H9 (cell line): ENCODE measurements at regions not wholly inside any gene's neighbourhood (a gene's known extent, or its start where the extent isn't known, plus 50 kb on each side); places are given as distances from the start of the nearest gene placed in this dataset.

Source experiments
- DNase-seq: peaks from one replicate; pipeline ENCODE4 v3.0.0-alpha.2; 2017
- H2AFZ ChIP-seq: one replicate; pipeline ENCODE4 v1.6.1; 2013; ENCODE audit warnings: mild to moderate bottlenecking, low read length, control low read depth, moderate library complexity
- H2AK5ac ChIP-seq: 2 replicates; pipeline ENCODE4 v1.6.1; 2013; ENCODE audit warnings: low read length, control low read depth, mixed read lengths; ENCODE audit not compliant: insufficient read length
- H2BK120ac ChIP-seq: one replicate; pipeline ENCODE4 v1.6.1; 2013; ENCODE audit warnings: low read depth, mild to moderate bottlenecking, low read length, control low read depth, inconsistent platforms; ENCODE audit not compliant: poor library complexity, severe bottlenecking
- H2BK12ac ChIP-seq: 2 replicates; pipeline ENCODE4 v1.6.1; 2013; ENCODE audit warnings: low read length, control low read depth, mixed read lengths, low read depth; ENCODE audit not compliant: insufficient read length
- H2BK15ac ChIP-seq: 2 replicates; pipeline ENCODE4 v1.6.1; 2013; ENCODE audit warnings: low read depth, low read length, control low read depth
- H2BK20ac ChIP-seq: one replicate; pipeline ENCODE4 v1.6.1; 2013; ENCODE audit warnings: low read depth, mild to moderate bottlenecking, low read length, control low read depth, inconsistent platforms; ENCODE audit not compliant: poor library complexity, severe bottlenecking
- H2BK5ac ChIP-seq: 2 replicates; pipeline ENCODE4 v1.6.1; 2013; ENCODE audit warnings: low read length, control low read depth, mixed read lengths; ENCODE audit not compliant: insufficient read length
- H3K14ac ChIP-seq: 2 replicates; pipeline ENCODE4 v1.6.1; 2013; ENCODE audit warnings: low read length, control low read depth; ENCODE audit not compliant: insufficient read depth
- H3K18ac ChIP-seq: 2 replicates; pipeline ENCODE4 v1.6.1; 2013; ENCODE audit warnings: low read depth, mild to moderate bottlenecking, mixed read lengths, low read length, control low read depth; ENCODE audit not compliant: insufficient read length
- H3K23ac ChIP-seq: 2 replicates; pipeline ENCODE4 v1.6.1; 2013; ENCODE audit warnings: low read length, control low read depth, mixed read lengths, low read depth; ENCODE audit not compliant: insufficient read length
- H3K23me2 ChIP-seq: 2 replicates; pipeline ENCODE4 v1.6.1; 2013; ENCODE audit warnings: low read depth, mild to moderate bottlenecking, mixed read lengths, low read length, control low read depth; ENCODE audit not compliant: insufficient read length, poor library complexity, severe bottlenecking
- H3K27ac ChIP-seq: 2 replicates; pipeline ENCODE4 v1.5.1; 2013; ENCODE audit warnings: low read length, control low read depth, mixed read lengths, low read depth; ENCODE audit not compliant: insufficient read length
- H3K27me3 ChIP-seq: 2 replicates; pipeline ENCODE4 v1.6.1; 2013; ENCODE audit warnings: low read length, control low read depth, inconsistent platforms; ENCODE audit not compliant: insufficient read depth
- H3K4ac ChIP-seq: 2 replicates; pipeline ENCODE4 v1.6.1; 2013; ENCODE audit warnings: low read depth, mild to moderate bottlenecking, control low read depth, inconsistent platforms, low read length, moderate library complexity
- H3K4me1 ChIP-seq: 2 replicates; pipeline ENCODE4 v1.6.1; 2013; ENCODE audit warnings: low read length, control low read depth, inconsistent platforms; ENCODE audit not compliant: insufficient read depth
- H3K4me2 ChIP-seq: 2 replicates; pipeline ENCODE4 v1.6.1; 2013; ENCODE audit warnings: low read length, control low read depth, mixed read lengths; ENCODE audit not compliant: insufficient read length, insufficient read depth
- H3K56ac ChIP-seq: 2 replicates; pipeline ENCODE4 v1.6.1; 2013; ENCODE audit warnings: low read depth, mild to moderate bottlenecking, mixed read lengths, low read length, control low read depth; ENCODE audit not compliant: insufficient read length
- H3K79me1 ChIP-seq: 2 replicates; pipeline ENCODE4 v1.6.1; 2013; ENCODE audit warnings: low read depth, mild to moderate bottlenecking, moderate library complexity, low read length, control low read depth, inconsistent platforms; ENCODE audit not compliant: insufficient read depth, poor library complexity, severe bottlenecking
- H3K79me2 ChIP-seq: 2 replicates; pipeline ENCODE4 v1.6.1; 2013; ENCODE audit warnings: low read length, control low read depth, inconsistent platforms; ENCODE audit not compliant: insufficient read depth
- H3K9ac ChIP-seq: 2 replicates; pipeline ENCODE4 v1.6.1; 2013; ENCODE audit warnings: low read length, control low read depth, mixed read lengths; ENCODE audit not compliant: insufficient read length; ENCODE audit errors: extremely low read depth
- H3K9me3 ChIP-seq: one replicate; pipeline ENCODE4 v1.6.1; 2013; ENCODE audit warnings: low read depth, low read length, inconsistent platforms; ENCODE audit not compliant: control insufficient read depth
- H3T11ph ChIP-seq: one replicate; pipeline ENCODE4 v1.6.1; 2013; ENCODE audit warnings: mild to moderate bottlenecking, low read length, control low read depth, inconsistent platforms
- H4K20me1 ChIP-seq: one replicate; pipeline ENCODE4 v1.6.1; 2013; ENCODE audit not compliant: control insufficient read depth, insufficient read length, insufficient read depth
- H4K5ac ChIP-seq: 2 replicates; pipeline ENCODE4 v1.6.1; 2013; ENCODE audit warnings: low read depth, mild to moderate bottlenecking, mixed read lengths, low read length, control low read depth; ENCODE audit not compliant: insufficient read length
- H4K8ac ChIP-seq: replicated peaks from 2 replicates; pipeline ENCODE4 v1.6.1; 2013; ENCODE audit warnings: low read length, control low read depth, mixed read lengths, low read depth; ENCODE audit not compliant: insufficient read length
- H4K91ac ChIP-seq: 2 replicates; pipeline ENCODE4 v1.6.1; 2013; ENCODE audit warnings: low read depth, mild to moderate bottlenecking, moderate library complexity, mixed read lengths, low read length, control low read depth; ENCODE audit not compliant: insufficient read length
- H3K27ac Mint-ChIP-seq, 3 experiments: 2 replicates in 2 of 3; 3 replicates in 1 of 3; pipeline ENCODE4 v1.8.0; 2020 to 2021; ENCODE audit warnings: mixed read lengths in 3 of 3, mild to moderate bottlenecking in 1 of 3, moderate library complexity in 1 of 3
- H3K27me3 Mint-ChIP-seq: 2 replicates; pipeline ENCODE4 v1.8.0; 2021; ENCODE audit warnings: low read depth, mild to moderate bottlenecking, moderate library complexity, mixed read lengths
- H3K36me3 Mint-ChIP-seq, 3 experiments: 2 replicates in 2 of 3; 3 replicates in 1 of 3; pipeline ENCODE4 v1.8.0; 2020 to 2021; ENCODE audit warnings: low read depth in 3 of 3, mixed read lengths in 3 of 3; ENCODE audit not compliant: insufficient read depth in 1 of 3
- H3K4me1 Mint-ChIP-seq, 2 experiments: 2 replicates each; pipeline ENCODE4 v1.8.0; 2020; ENCODE audit warnings: mixed read lengths in 2 of 2
- H3K4me3 Mint-ChIP-seq, 2 experiments: 2 replicates in 1 of 2; 3 replicates in 1 of 2; pipeline ENCODE4 v1.8.0; 2020 to 2021; ENCODE audit warnings: mild to moderate bottlenecking in 2 of 2, mixed read lengths in 2 of 2, moderate library complexity in 1 of 2
- H3K9me3 Mint-ChIP-seq, 2 experiments: 2 replicates in 1 of 2; 3 replicates in 1 of 2; pipeline ENCODE4 v1.8.0; 2020; ENCODE audit warnings: mild to moderate bottlenecking in 2 of 2, mixed read lengths in 2 of 2, moderate library complexity in 1 of 2
- WGBS: extraction: QIAGEN DNeasy Blood & Tissue Kit; methylation state at CpG from one replicate; pipeline ENCODE4 v1.1.7; 2013; ENCODE audit warnings: missing lambda C conversion rate, low lambda C conversion rate, mixed read lengths; ENCODE audit not compliant: insufficient read length; ENCODE audit errors: extremely low coverage; 5-methylcytosine and 5-hydroxymethylcytosine counted together
- TF ChIP-seq, protein P1 (sequence below): fragments of 200-600 bp; sonication (generic); conservative IDR thresholded peaks from 3 replicates; pipeline ENCODE4 v1.8.0; 2021; ENCODE audit warnings: antibody characterized with exemption, mild to moderate bottlenecking

DNA sequence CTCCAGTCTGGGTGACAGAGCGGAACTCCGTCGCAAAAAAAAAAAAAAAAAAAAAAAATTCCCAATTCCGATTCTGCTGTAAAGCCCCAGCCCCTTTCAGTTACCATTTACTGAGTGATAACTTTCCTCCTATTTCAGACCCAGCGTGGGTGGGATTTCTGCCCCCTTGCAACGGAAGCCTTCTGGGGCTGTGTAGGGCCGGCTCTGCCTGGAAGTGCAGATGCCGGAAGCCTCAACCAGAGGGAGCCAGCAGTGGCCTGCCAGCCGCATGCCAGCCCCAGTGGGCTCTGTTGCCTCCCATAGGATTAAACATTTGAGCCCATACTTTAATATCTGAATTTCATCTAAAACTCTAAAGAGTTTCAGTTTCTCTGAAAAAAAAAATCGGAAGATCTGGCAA lies 60.0 kb upstream of the NUP50 start:
- Mint-ChIP-seq H3K4me1 (peaks cover 4 to 9% of the 10 kb centered on the region in 2 experiments; a peak in 3 of 4 replicates), H3K4me3 (no peak overlapping the region), H3K9me3 (no peaks in the 10 kb centered on the region; a peak in 1 of 5 replicates), H3K27me3 (peaks cover 53% of the 10 kb centered on the region), H3K27ac (no peak overlapping the region), H3K36me3 (no peaks in the 10 kb centered on the region)
- Histone ChIP-seq H3K4me1 (no peaks in the 10 kb centered on the region), H3K23ac (no peak overlapping the region), H4K8ac (no peak overlapping the region), H4K5ac (no peak overlapping the region), H2BK120ac (no peak overlapping the region), H2AFZ (no peak overlapping the region), H3T11ph (no peak overlapping the region), H3K56ac (no peak overlapping the region), H3K14ac (no peak overlapping the region), H3K79me2 (no peaks in the 10 kb centered on the region), H4K91ac (no peak overlapping the region), H3K9ac (no peak overlapping the region), H3K4ac (no peak overlapping the region), H3K27ac (no peak overlapping the region), H2BK20ac (no peak overlapping the region), H2BK15ac (no peak overlapping the region), H2AK5ac (no peak overlapping the region), H3K27me3 (no peaks in the 10 kb centered on the region), H3K79me1 (no peaks in the 10 kb centered on the region), H3K23me2 (no peaks in the 10 kb centered on the region), H4K20me1 (no peaks in the 10 kb centered on the region), H3K18ac (no peak overlapping the region), H3K4me2 (no peak overlapping the region), H3K9me3 (no peaks in the 10 kb centered on the region), H2BK12ac (no peak overlapping the region), H2BK5ac (no peak overlapping the region)
- WGBS, result no CpG with 5 or more reads among the region's 10 CpGs
- TF ChIP-seq, protein P1, sequence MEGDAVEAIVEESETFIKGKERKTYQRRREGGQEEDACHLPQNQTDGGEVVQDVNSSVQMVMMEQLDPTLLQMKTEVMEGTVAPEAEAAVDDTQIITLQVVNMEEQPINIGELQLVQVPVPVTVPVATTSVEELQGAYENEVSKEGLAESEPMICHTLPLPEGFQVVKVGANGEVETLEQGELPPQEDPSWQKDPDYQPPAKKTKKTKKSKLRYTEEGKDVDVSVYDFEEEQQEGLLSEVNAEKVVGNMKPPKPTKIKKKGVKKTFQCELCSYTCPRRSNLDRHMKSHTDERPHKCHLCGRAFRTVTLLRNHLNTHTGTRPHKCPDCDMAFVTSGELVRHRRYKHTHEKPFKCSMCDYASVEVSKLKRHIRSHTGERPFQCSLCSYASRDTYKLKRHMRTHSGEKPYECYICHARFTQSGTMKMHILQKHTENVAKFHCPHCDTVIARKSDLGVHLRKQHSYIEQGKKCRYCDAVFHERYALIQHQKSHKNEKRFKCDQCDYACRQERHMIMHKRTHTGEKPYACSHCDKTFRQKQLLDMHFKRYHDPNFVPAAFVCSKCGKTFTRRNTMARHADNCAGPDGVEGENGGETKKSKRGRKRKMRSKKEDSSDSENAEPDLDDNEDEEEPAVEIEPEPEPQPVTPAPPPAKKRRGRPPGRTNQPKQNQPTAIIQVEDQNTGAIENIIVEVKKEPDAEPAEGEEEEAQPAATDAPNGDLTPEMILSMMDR, result peak; percentile 55
- DNase-seq, result peak; percentile 41
